K562 (cell line): ENCODE measurements at regions not wholly inside any gene's neighbourhood (a gene's known extent, or its start where the extent isn't known, plus 50 kb on each side); places are given as distances from the start of the nearest gene placed in this dataset.

Source experiments
- ATAC-seq: fragments of 200-7000 bp; cut with Tn5 transposase; 3 replicates; pipeline ENCODE4 v1.9.1; 2020; ENCODE audit warnings: moderate library complexity
- BruUV-seq: library from RNA; stranded (reverse); fragments of 400-500 nt; replicated peaks from 2 replicates; lab custom pipeline; 2021; lab: Mats Ljungman, UMichigan
- CTCF ChIA-PET: fragments of 300-600 bp; formaldehyde crosslinking; extraction: SDS; loops from one replicate; lab custom pipeline; 2021; ENCODE audit warnings: low intra/inter-chr PET ratio; lab: Yijun Ruan, JAX
- POLR2A ChIA-PET: fragments of 300-600, 350-650 bp; sonication (Branson Sonifier 250); formaldehyde crosslinking; extraction: SDS; loops from one replicate; lab custom pipeline; 2021; ENCODE audit warnings: antibody characterized with exemption, inconsistent platforms; lab: Yijun Ruan, JAX
- DNase-seq, 4 experiments: peaks; one replicate each; pipeline versions ENCODE4 v3.0.0 to v3.0.0-alpha.2; 2011 to 2018; ENCODE audit warnings: low spot score in 3 of 4, mixed read lengths in 3 of 4; ENCODE audit errors: extremely low read depth in 1 of 4
- FAIRE-seq: peaks from 2 replicates; lab custom pipeline; 2011; peaks lifted over from hg19 to GRCh38; lab: Jason Lieb, UNC
- H2AFZ ChIP-seq: 2 replicates; pipeline ENCODE4 v1.6.0; 2011; ENCODE audit warnings: low read depth, low read length, control low read depth, inconsistent platforms
- H3K27ac ChIP-seq: fragments of 200-600 bp; 3 replicates; pipeline ENCODE4 v1.8.0; 2011; ENCODE audit warnings: low read depth, mild to moderate bottlenecking, control low read depth, inconsistent platforms, low read length, moderate library complexity, mixed read lengths; ENCODE audit errors: extremely low read depth
- H3K27me3 ChIP-seq, 2 experiments: fragments of 300-600 bp in 1 of 2; 2 replicates in 1 of 2; 3 replicates in 1 of 2; pipeline versions ENCODE4 v1.6.0 to v1.8.0; 2011; ENCODE audit warnings: inconsistent platforms in 2 of 2, low read length in 2 of 2, mild to moderate bottlenecking in 1 of 2, mixed read lengths in 1 of 2, moderate library complexity in 1 of 2; ENCODE audit not compliant: control insufficient read depth in 2 of 2, insufficient read depth in 2 of 2
- H3K36me3 ChIP-seq: fragments of 300-600 bp; 3 replicates; pipeline ENCODE4 v1.8.0; 2011; ENCODE audit warnings: mild to moderate bottlenecking, low read length, inconsistent platforms; ENCODE audit not compliant: control insufficient read depth, insufficient read depth
- H3K4me1 ChIP-seq, 2 experiments: fragments of 200-600 bp in 1 of 2; replicated peaks in 1 of 2; 2 replicates in 1 of 2; 3 replicates in 1 of 2; pipeline versions ENCODE4 v1.5.1 to v1.8.0; 2011; ENCODE audit warnings: inconsistent platforms in 2 of 2, low read length in 2 of 2, mild to moderate bottlenecking in 1 of 2, mixed read lengths in 1 of 2, moderate library complexity in 1 of 2; ENCODE audit not compliant: control insufficient read depth in 2 of 2, insufficient read depth in 2 of 2
- H3K4me2 ChIP-seq: 2 replicates; pipeline ENCODE4 v1.6.1; 2011; ENCODE audit warnings: low read length, control low read depth, inconsistent platforms, mixed read lengths; ENCODE audit not compliant: insufficient read depth
- H3K4me3 ChIP-seq: fragments of 200-600 bp; sonication (generic), shearing (Covaris generic); 2 replicates; pipeline ENCODE4 v1.5.1; 2016; ENCODE audit warnings: control low read depth, inconsistent platforms
- H3K79me2 ChIP-seq: fragments of 200-600 bp; 3 replicates; pipeline ENCODE4 v1.8.0; 2011; ENCODE audit warnings: low read length, inconsistent platforms; ENCODE audit not compliant: control insufficient read depth, insufficient read depth
- H3K9ac ChIP-seq, 2 experiments: 2 replicates each; pipeline versions ENCODE4 v1.6.0 to v1.6.1; 2011; ENCODE audit warnings: low read depth in 2 of 2, low read length in 2 of 2, control low read depth in 1 of 2, inconsistent platforms in 1 of 2, mild to moderate bottlenecking in 1 of 2, mixed read lengths in 1 of 2; ENCODE audit not compliant: insufficient read depth in 1 of 2
- H3K9me1 ChIP-seq: one replicate; pipeline ENCODE4 v1.6.0; 2011; ENCODE audit warnings: inconsistent platforms, mild to moderate bottlenecking, low read length, moderate library complexity; ENCODE audit not compliant: control insufficient read depth, insufficient read depth
- H3K9me3 ChIP-seq: replicated peaks from 2 replicates; pipeline ENCODE4 v1.5.1; 2011; ENCODE audit warnings: low read depth, low read length, inconsistent platforms; ENCODE audit not compliant: control insufficient read depth, insufficient read depth
- H4K20me1 ChIP-seq: replicated peaks from 2 replicates; pipeline ENCODE4 v1.6.1; 2011; ENCODE audit warnings: low read length, inconsistent platforms, mixed read lengths; ENCODE audit not compliant: control insufficient read depth, insufficient read depth
- CREM ChIP-seq: IDR thresholded peaks from 2 replicates; pipeline ENCODE4 v1.6.1; 2014; ENCODE audit warnings: antibody characterized with exemption, low read depth
- MXI1 ChIP-seq: IDR thresholded peaks from 2 replicates; pipeline ENCODE4 v1.6.1; 2011; ENCODE audit warnings: low read depth, mild to moderate bottlenecking, improper control_type of control experiment, low read length
- NR1H2 ChIP-seq: sonication (generic); formaldehyde crosslinking; IDR thresholded peaks from 2 replicates; pipeline ENCODE4 v1.4.0; 2020; ENCODE audit warnings: mild to moderate bottlenecking, missing genetic modification reagents
- ZNF253 ChIP-seq: fragments of 250-450 bp; sonication (Bioruptor Pico); conservative IDR thresholded peaks from 2 replicates; pipeline ENCODE4 v1.6.1; 2021; ENCODE audit warnings: mild to moderate bottlenecking
- WGBS: fragments of 100-300 bp; shearing (Covaris generic); methylation state at CpG from one replicate; pipeline ENCODE4 v1.1.6; 2016; ENCODE audit warnings: low coverage, mixed read lengths; ENCODE audit not compliant: insufficient coverage; ENCODE audit errors: missing lambda C conversion rate; 5-methylcytosine and 5-hydroxymethylcytosine counted together
- in situ Hi-C: fragments of 300-500 bp; cut with MboI; formaldehyde crosslinking; loops from 4 replicates; pipeline ENCODE4 v1.15.0; 2018; ENCODE audit warnings: inconsistent platforms, mixed read lengths
- intact Hi-C: fragments of 100-400 bp; cut with micrococcal nuclease; formaldehyde crosslinking; loops from 2 replicates; pipeline ENCODE4 v1.14.2; 2022
- TF ChIP-seq, protein P1 (sequence below): sonication (generic); formaldehyde crosslinking; IDR thresholded peaks from 2 replicates; pipeline ENCODE4 v1.8.0; 2022; ENCODE audit warnings: missing genetic modification reagents, mild to moderate bottlenecking, moderate library complexity, borderline replicate concordance
- TF ChIP-seq, protein P2 (sequence below), 2 experiments: fragments of 450-650 bp in 1 of 2; sonication (generic) in 1 of 2; formaldehyde crosslinking in 1 of 2; IDR thresholded peaks; 2 replicates each; pipeline versions ENCODE4 v1.7.1 to v1.9.0; 2016 to 2022; ENCODE audit warnings: inconsistent platforms in 1 of 2, mild to moderate bottlenecking in 1 of 2, missing genetic modification reagents in 1 of 2
- TF ChIP-seq, protein P3 (sequence below): fragments of 450-650 bp; IDR thresholded peaks from 2 replicates; pipeline ENCODE4 v1.6.1; 2018; ENCODE audit warnings: mild to moderate bottlenecking, low read depth; ENCODE audit not compliant: partially characterized antibody
- TF ChIP-seq, protein P4 (sequence below), 3 experiments: IDR thresholded peaks in 2 of 3; conservative IDR thresholded peaks in 1 of 3; 2 replicates each; pipeline ENCODE4 v1.5.1; 2011 to 2012; ENCODE audit warnings: low read length in 3 of 3, mild to moderate bottlenecking in 3 of 3, control low read depth in 2 of 3, improper control_type of control experiment in 1 of 3, inconsistent platforms in 1 of 3, low read depth in 1 of 3, mixed read lengths in 1 of 3, moderate library complexity in 1 of 3; ENCODE audit not compliant: insufficient read depth in 2 of 3

DNA sequence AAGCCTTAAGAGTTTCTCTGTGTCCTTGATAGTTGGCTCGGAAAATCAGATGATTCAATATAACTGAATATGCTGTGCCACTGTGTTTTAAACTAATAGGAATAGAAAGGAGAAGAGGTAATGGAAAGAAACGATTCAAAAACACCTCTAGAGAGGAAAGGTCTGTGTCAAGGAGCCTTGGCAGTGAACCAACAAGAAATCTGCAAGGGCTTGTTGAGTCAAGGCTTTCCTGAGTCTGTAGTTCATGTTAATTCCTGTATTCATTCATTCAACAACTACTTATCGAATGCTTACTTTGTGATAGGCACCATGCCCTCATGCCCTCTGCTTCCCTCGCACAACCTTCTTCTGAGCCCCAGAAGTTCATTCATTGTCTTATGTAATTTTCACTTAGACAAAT, 336.0 kb downstream of the PDHA2 start:
- no peaks in the 10 kb centered on the region for H3K9me1 ChIP-seq
- no peak overlapping the region for H3K4me2 ChIP-seq
- 3% methylated on average over 4 of the region's 4 CpGs for WGBS
- no peaks in the 10 kb centered on the region for H3K36me3 ChIP-seq
- H4K20me1 ChIP-seq: no peaks in the 10 kb centered on the region
- CTCF ChIA-PET: no interaction called here
- H3K4me3 ChIP-seq: no peak overlapping the region
- DNase-seq (no peak), FAIRE-seq (no peak), ATAC-seq (no peak)
- H3K4me1 ChIP-seq: no peaks in the 10 kb centered on the region
- no peak overlapping the region for H2AFZ ChIP-seq
- H3K9me3 ChIP-seq: no peaks in the 10 kb centered on the region
- intact Hi-C loops: no loop called here
- BruUV-seq: no TSS peak
- no peak overlapping the region for H3K27ac ChIP-seq
- in situ Hi-C loops: no loop called here
- POLR2A ChIA-PET: interaction anchor here (0.6 kb wide), 1 partner anchor 1997 kb away, joined by 3 read pairs; no protein-coding TSS in a partner anchor
- H3K27me3 ChIP-seq: no peaks in the 10 kb centered on the region
- H3K9ac ChIP-seq: no peak overlapping the region
- no peak for TF ChIP-seq MXI1
- TF ChIP-seq, protein P1, sequence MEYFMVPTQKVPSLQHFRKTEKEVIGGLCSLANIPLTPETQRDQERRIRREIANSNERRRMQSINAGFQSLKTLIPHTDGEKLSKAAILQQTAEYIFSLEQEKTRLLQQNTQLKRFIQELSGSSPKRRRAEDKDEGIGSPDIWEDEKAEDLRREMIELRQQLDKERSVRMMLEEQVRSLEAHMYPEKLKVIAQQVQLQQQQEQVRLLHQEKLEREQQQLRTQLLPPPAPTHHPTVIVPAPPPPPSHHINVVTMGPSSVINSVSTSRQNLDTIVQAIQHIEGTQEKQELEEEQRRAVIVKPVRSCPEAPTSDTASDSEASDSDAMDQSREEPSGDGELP (CRISPR knock-in tag): no peak
- TF ChIP-seq, protein P2, sequence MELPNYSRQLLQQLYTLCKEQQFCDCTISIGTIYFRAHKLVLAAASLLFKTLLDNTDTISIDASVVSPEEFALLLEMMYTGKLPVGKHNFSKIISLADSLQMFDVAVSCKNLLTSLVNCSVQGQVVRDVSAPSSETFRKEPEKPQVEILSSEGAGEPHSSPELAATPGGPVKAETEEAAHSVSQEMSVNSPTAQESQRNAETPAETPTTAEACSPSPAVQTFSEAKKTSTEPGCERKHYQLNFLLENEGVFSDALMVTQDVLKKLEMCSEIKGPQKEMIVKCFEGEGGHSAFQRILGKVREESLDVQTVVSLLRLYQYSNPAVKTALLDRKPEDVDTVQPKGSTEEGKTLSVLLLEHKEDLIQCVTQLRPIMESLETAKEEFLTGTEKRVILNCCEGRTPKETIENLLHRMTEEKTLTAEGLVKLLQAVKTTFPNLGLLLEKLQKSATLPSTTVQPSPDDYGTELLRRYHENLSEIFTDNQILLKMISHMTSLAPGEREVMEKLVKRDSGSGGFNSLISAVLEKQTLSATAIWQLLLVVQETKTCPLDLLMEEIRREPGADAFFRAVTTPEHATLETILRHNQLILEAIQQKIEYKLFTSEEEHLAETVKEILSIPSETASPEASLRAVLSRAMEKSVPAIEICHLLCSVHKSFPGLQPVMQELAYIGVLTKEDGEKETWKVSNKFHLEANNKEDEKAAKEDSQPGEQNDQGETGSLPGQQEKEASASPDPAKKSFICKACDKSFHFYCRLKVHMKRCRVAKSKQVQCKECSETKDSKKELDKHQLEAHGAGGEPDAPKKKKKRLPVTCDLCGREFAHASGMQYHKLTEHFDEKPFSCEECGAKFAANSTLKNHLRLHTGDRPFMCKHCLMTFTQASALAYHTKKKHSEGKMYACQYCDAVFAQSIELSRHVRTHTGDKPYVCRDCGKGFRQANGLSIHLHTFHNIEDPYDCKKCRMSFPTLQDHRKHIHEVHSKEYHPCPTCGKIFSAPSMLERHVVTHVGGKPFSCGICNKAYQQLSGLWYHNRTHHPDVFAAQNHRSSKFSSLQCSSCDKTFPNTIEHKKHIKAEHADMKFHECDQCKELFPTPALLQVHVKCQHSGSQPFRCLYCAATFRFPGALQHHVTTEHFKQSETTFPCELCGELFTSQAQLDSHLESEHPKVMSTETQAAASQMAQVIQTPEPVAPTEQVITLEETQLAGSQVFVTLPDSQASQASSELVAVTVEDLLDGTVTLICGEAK (IDR thresholded peaks at IDR 0.05): no peak
- TF ChIP-seq, protein P2 (CRISPR knock-in tag; IDR thresholded peaks at IDR 0.05): no peak
- TF ChIP-seq, protein P3, sequence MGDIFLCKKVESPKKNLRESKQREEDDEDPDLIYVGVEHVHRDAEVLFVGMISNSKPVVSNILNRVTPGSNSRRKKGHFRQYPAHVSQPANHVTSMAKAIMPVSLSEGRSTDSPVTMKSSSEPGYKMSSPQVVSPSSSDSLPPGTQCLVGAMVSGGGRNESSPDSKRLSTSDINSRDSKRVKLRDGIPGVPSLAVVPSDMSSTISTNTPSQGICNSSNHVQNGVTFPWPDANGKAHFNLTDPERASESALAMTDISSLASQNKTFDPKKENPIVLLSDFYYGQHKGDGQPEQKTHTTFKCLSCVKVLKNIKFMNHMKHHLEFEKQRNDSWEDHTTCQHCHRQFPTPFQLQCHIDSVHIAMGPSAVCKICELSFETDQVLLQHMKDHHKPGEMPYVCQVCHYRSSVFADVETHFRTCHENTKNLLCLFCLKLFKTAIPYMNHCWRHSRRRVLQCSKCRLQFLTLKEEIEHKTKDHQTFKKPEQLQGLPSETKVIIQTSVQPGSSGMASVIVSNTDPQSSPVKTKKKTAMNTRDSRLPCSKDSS: no peak
- TF ChIP-seq, protein P4, sequence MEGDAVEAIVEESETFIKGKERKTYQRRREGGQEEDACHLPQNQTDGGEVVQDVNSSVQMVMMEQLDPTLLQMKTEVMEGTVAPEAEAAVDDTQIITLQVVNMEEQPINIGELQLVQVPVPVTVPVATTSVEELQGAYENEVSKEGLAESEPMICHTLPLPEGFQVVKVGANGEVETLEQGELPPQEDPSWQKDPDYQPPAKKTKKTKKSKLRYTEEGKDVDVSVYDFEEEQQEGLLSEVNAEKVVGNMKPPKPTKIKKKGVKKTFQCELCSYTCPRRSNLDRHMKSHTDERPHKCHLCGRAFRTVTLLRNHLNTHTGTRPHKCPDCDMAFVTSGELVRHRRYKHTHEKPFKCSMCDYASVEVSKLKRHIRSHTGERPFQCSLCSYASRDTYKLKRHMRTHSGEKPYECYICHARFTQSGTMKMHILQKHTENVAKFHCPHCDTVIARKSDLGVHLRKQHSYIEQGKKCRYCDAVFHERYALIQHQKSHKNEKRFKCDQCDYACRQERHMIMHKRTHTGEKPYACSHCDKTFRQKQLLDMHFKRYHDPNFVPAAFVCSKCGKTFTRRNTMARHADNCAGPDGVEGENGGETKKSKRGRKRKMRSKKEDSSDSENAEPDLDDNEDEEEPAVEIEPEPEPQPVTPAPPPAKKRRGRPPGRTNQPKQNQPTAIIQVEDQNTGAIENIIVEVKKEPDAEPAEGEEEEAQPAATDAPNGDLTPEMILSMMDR (IDR thresholded peaks at IDR 0.05 in 2 of 3, conservative IDR thresholded peaks at IDR 0.05 in 1 of 3; ENCODE audit: insufficient read depth in 2 of 3, low read depth in 1 of 3, low read length in 3 of 3): no peak
- TF ChIP-seq ZNF253 (CRISPR knock-in tag): no peak
- TF ChIP-seq NR1H2: no peak
- no peak for TF ChIP-seq CREM
- no peaks in the 10 kb centered on the region for H3K79me2 ChIP-seq
